Ishikawa (cell line): ENCODE measurements at regions not wholly inside any gene's neighbourhood (a gene's known extent, or its start where the extent isn't known, plus 50 kb on each side); places are given as distances from the start of the nearest gene placed in this dataset.

Source experiments
- CEBPB ChIP-seq: IDR thresholded peaks from 2 replicates; pipeline ENCODE4 v1.6.1; 2012
- CREB1 ChIP-seq: IDR thresholded peaks from 2 replicates; pipeline ENCODE4 v1.6.1; 2012; ENCODE audit warnings: low read depth
- EGR1 ChIP-seq: IDR thresholded peaks from 2 replicates; pipeline ENCODE4 v1.6.1; 2012
- EP300 ChIP-seq: IDR thresholded peaks from 2 replicates; pipeline ENCODE4 v1.6.1; 2012; ENCODE audit warnings: borderline replicate concordance
- FOXM1 ChIP-seq: IDR thresholded peaks from 2 replicates; pipeline ENCODE4 v1.6.1; 2012; ENCODE audit warnings: low read depth, borderline replicate concordance
- MAX ChIP-seq: IDR thresholded peaks from 2 replicates; pipeline ENCODE4 v1.6.1; 2012
- NFIC ChIP-seq: IDR thresholded peaks from 2 replicates; pipeline ENCODE4 v1.6.1; 2012
- RAD21 ChIP-seq: IDR thresholded peaks from 2 replicates; pipeline ENCODE4 v1.6.1; 2012; ENCODE audit warnings: low read depth
- REST ChIP-seq: IDR thresholded peaks from 2 replicates; pipeline ENCODE4 v1.6.1; 2012; ENCODE audit warnings: low read depth, mild to moderate bottlenecking
- TAF1 ChIP-seq: IDR thresholded peaks from 2 replicates; pipeline ENCODE4 v1.6.1; 2012; ENCODE audit warnings: low read depth, mild to moderate bottlenecking
- TCF12 ChIP-seq: IDR thresholded peaks from 2 replicates; pipeline ENCODE4 v1.6.1; 2012; ENCODE audit warnings: low read depth
- TEAD4 ChIP-seq: IDR thresholded peaks from 2 replicates; pipeline ENCODE4 v1.6.1; 2012
- YY1 ChIP-seq: IDR thresholded peaks from 2 replicates; pipeline ENCODE4 v1.6.1; 2012; ENCODE audit warnings: low read depth
- ZBTB7A ChIP-seq: IDR thresholded peaks from 2 replicates; pipeline ENCODE4 v1.6.1; 2012; ENCODE audit warnings: low read depth
- TF ChIP-seq, protein P1 (sequence below): IDR thresholded peaks from 2 replicates; pipeline ENCODE4 v1.6.1; 2012

DNA sequence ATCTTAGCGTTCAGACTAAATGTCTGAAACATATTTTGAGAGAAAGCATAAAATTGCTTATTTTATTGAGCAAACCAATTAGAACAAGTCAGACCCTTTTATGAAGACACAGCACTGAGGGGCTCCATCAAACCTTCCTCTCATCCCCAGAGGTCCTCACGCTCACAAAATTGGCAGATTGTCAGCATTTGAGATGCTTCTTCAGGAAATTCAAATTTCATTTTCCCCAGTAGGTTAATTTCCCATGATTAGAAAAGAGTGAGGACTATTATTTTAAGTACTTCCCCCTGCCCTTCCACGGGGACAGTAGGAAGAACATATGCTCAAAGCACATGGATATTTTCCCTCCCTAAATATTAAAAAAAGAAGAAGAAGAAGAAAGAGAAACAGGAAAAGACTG is 851.8 kb downstream of the BRD1 start:
- TF ChIP-seq EP300 (no peak), TEAD4 (no peak), FOXM1 (no peak)

DNA sequence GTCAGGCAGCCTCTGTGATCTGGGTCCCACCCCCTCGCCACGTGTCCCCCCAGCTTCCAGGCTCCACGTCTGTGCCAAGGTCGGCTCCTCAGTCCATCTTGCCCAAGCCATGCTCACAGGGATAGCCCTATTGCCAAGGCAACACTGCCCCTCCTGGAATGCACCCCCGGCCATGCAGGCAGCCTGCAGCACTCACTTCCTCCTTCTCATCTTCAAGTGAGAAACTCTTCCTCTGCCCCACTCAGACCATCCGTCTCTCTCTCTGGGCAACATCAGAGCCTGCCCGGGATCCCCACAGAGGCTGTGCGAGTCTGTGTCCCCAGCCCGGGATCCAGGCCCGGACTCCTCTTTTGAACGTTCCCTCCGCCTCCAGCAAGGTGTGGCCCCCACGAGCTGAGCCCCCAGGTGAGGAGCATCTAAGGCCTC is 852.3 kb downstream of the BRD1 start:
- no peak for TF ChIP-seq EP300
- TF ChIP-seq CEBPB, result no peak
- TF ChIP-seq TEAD4, result no peak
- TF ChIP-seq REST, result no peak
- no peak for TF ChIP-seq CREB1
- no peak for TF ChIP-seq NFIC
- no peak for TF ChIP-seq TAF1
- TF ChIP-seq TCF12, result no peak
- TF ChIP-seq EGR1, result no peak

- no peak for TF ChIP-seq EP300
- no peak for TF ChIP-seq CREB1
- TF ChIP-seq FOXM1, result no peak
- TF ChIP-seq, protein P1, sequence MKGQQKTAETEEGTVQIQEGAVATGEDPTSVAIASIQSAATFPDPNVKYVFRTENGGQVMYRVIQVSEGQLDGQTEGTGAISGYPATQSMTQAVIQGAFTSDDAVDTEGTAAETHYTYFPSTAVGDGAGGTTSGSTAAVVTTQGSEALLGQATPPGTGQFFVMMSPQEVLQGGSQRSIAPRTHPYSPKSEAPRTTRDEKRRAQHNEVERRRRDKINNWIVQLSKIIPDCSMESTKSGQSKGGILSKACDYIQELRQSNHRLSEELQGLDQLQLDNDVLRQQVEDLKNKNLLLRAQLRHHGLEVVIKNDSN, result no peak
- no peak for TF ChIP-seq YY1
- TF ChIP-seq NFIC, result no peak
- TF ChIP-seq ZBTB7A, result no peak
Observed at GRCh38 chr22:48974443-48975315, 853.0 kb downstream of the BRD1 start.

GRCh38 chr22:48973694-48974041 is 854.0 kb downstream of the BRD1 start:
- TF ChIP-seq TAF1 (no peak), TCF12 (no peak), CREB1 (no peak), NFIC (no peak), YY1 (no peak), TEAD4 (no peak), MAX (no peak), EGR1 (no peak), CEBPB (no peak)

- TF ChIP-seq TCF12, result no peak
- no peak for TF ChIP-seq CEBPB
Observed at GRCh38 chr22:48972979-48973693, 854.5 kb downstream of the BRD1 start.

- no peak for TF ChIP-seq TAF1
- peak; percentile 35; the same call in 1 of the 2 replicates for TF ChIP-seq RAD21
Observed at GRCh38 chr22:48968201-48968959, 859.3 kb downstream of the BRD1 start.

- TF ChIP-seq CEBPB (no peak), TCF12 (no peak), RAD21 (no peak), EP300 (no peak), EGR1 (no peak), TAF1 (no peak), YY1 (no peak), ZBTB7A (no peak), NFIC (no peak), MAX (no peak), REST (no peak), CREB1 (no peak), FOXM1 (no peak), TEAD4 (no peak)
- TF ChIP-seq, protein P1, result no peak
Observed at GRCh38 chr22:48963405-48963804, 864.3 kb downstream of the BRD1 start.
